WTC11 (cell line): ENCODE measurements at regions not wholly inside any gene's neighbourhood (a gene's known extent, or its start where the extent isn't known, plus 50 kb on each side); places are given as distances from the start of the nearest gene placed in this dataset.

Source experiments
- CTCF ChIP-seq: fragments of 200-600 bp; IDR thresholded peaks from 2 replicates; pipeline ENCODE4 v1.8.0; 2022; ENCODE audit warnings: antibody characterized with exemption
- GABPB1 ChIP-seq: sonication (generic); formaldehyde crosslinking; IDR thresholded peaks from 2 replicates; pipeline ENCODE4 v1.8.1; 2023; ENCODE audit warnings: mild to moderate bottlenecking, missing genetic modification reagents

GRCh38 chr12:89067421-89068187, 284.7 kb downstream of the DUSP6 start:
- no peak for TF ChIP-seq CTCF
- no peak for TF ChIP-seq GABPB1
